ENCODE measurements at regions not wholly inside any gene's neighbourhood (a gene's known extent, or its start where the extent isn't known, plus 50 kb on each side); places are given as distances from the start of the nearest gene placed in this dataset.

- no peak for DNase-seq
These were observed 1178.7 kb upstream of the NRXN1 start for GRCh38 chr2:52210611-52211010.

GRCh38 chr2:52210161-52210560 lies 1178.2 kb upstream of the NRXN1 start:
- no peak for DNase-seq

GRCh38 chr2:52194342-52194741 lies 1162.4 kb upstream of the NRXN1 start:
- DNase-seq, result no peak

GRCh38 chr2:52193804-52194203 lies 1161.9 kb upstream of the NRXN1 start:
- no peak for DNase-seq

- DNase-seq, result no peak
These were observed 1160.7 kb upstream of the NRXN1 start for GRCh38 chr2:52192656-52193055.

- no peak for DNase-seq
These were observed 1149.1 kb upstream of the NRXN1 start for GRCh38 chr2:52181080-52181479.

- DNase-seq, result no peak
These were observed 1146.9 kb upstream of the NRXN1 start for GRCh38 chr2:52178845-52179244.

- no peak for DNase-seq
These were observed 1113.1 kb upstream of the NRXN1 start for GRCh38 chr2:52145005-52145404.

GRCh38 chr2:52144590-52144989 lies 1112.7 kb upstream of the NRXN1 start:
- no peak for DNase-seq

- no peak for DNase-seq
These were observed 1109.1 kb upstream of the NRXN1 start for GRCh38 chr2:52141076-52141475.

GRCh38 chr2:52139241-52139640 lies 1107.3 kb upstream of the NRXN1 start:
- DNase-seq, result no peak

- DNase-seq, result no peak
These were observed 1103.3 kb upstream of the NRXN1 start for GRCh38 chr2:52135235-52135634.

- DNase-seq, result no peak
These were observed 1096.1 kb upstream of the NRXN1 start for GRCh38 chr2:52128081-52128480.

GRCh38 chr2:52127527-52127926 lies 1095.6 kb upstream of the NRXN1 start:
- no peak for DNase-seq

- DNase-seq, result no peak
These were observed 1085.4 kb upstream of the NRXN1 start for GRCh38 chr2:52117299-52117698.

- DNase-seq, result no peak
These were observed 1083.8 kb upstream of the NRXN1 start for GRCh38 chr2:52115750-52116149.

- no peak for DNase-seq
These were observed 1081.4 kb upstream of the NRXN1 start for GRCh38 chr2:52113338-52113737.

- no peak for DNase-seq
These were observed 1080.2 kb upstream of the NRXN1 start for GRCh38 chr2:52112141-52112540.

GRCh38 chr2:52107124-52107523 lies 1075.2 kb upstream of the NRXN1 start:
- peak; percentile 17 for DNase-seq

GRCh38 chr2:52097071-52097470 lies 1065.1 kb upstream of the NRXN1 start:
- no peak for DNase-seq

GRCh38 chr2:52084759-52085158 lies 1052.8 kb upstream of the NRXN1 start:
- no peak for DNase-seq

GRCh38 chr2:52083214-52083613 lies 1051.3 kb upstream of the NRXN1 start:
- no peak for DNase-seq

GRCh38 chr2:52082646-52083045 lies 1050.7 kb upstream of the NRXN1 start:
- no peak for DNase-seq

- DNase-seq, result no peak
These were observed 1047.7 kb upstream of the NRXN1 start for GRCh38 chr2:52079602-52080001.

- no peak for DNase-seq
These were observed 1045.2 kb upstream of the NRXN1 start for GRCh38 chr2:52077159-52077558.

- DNase-seq, result peak; percentile 77
These were observed 1042.3 kb upstream of the NRXN1 start for GRCh38 chr2:52074130-52074719.

Data from RPMI8226 (cell line).